NCI-H128 (cell line): ENCODE measurements at regions not wholly inside any gene's neighbourhood (a gene's known extent, or its start where the extent isn't known, plus 50 kb on each side); places are given as distances from the start of the nearest gene placed in this dataset.

Experiments used
- DNase-seq: peaks from one replicate; lab custom pipeline; 2025; ENCODE audit not compliant: unreplicated experiment; lab: John Stamatoyannopoulos, UW

- DNase-seq = no peak
Observed at GRCh38 chr10:10362800-10363199, 654.9 kb upstream of the CELF2 start.

- no peak for DNase-seq
Observed at GRCh38 chr10:10363217-10363616, 654.5 kb upstream of the CELF2 start.

GRCh38 chr10:10364902-10365301 lies 652.8 kb upstream of the CELF2 start:
- no peak for DNase-seq

GRCh38 chr10:10365676-10366075 lies 652.0 kb upstream of the CELF2 start:
- DNase-seq = no peak

- DNase-seq = no peak
Observed at GRCh38 chr10:10366836-10367235, 650.8 kb upstream of the CELF2 start.

- no peak for DNase-seq
Observed at GRCh38 chr10:10367264-10367663, 650.4 kb upstream of the CELF2 start.

- DNase-seq = no peak
Observed at GRCh38 chr10:10368951-10369576, 648.6 kb upstream of the CELF2 start.

- no peak for DNase-seq
Observed at GRCh38 chr10:10385831-10386230, 631.8 kb upstream of the CELF2 start.

- no peak for DNase-seq
Observed at GRCh38 chr10:10389182-10389581, 628.5 kb upstream of the CELF2 start.

GRCh38 chr10:10392511-10392910 lies 625.2 kb upstream of the CELF2 start:
- no peak for DNase-seq

GRCh38 chr10:10394933-10395658 lies 622.6 kb upstream of the CELF2 start:
- DNase-seq = no peak

- no peak for DNase-seq
Observed at GRCh38 chr10:10396601-10397000, 621.1 kb upstream of the CELF2 start.

GRCh38 chr10:10397906-10398305 lies 619.8 kb upstream of the CELF2 start:
- no peak for DNase-seq

GRCh38 chr10:10403762-10404161 lies 613.9 kb upstream of the CELF2 start:
- DNase-seq = no peak

- DNase-seq = no peak
Observed at GRCh38 chr10:10417671-10418070, 600.0 kb upstream of the CELF2 start.

- no peak for DNase-seq
Observed at GRCh38 chr10:10418387-10418786, 599.3 kb upstream of the CELF2 start.

GRCh38 chr10:10421071-10421470 lies 596.6 kb upstream of the CELF2 start:
- DNase-seq = no peak

GRCh38 chr10:10431422-10432066 lies 586.1 kb upstream of the CELF2 start:
- no peak for DNase-seq

- no peak for DNase-seq
Observed at GRCh38 chr10:10432296-10433035, 585.2 kb upstream of the CELF2 start.

GRCh38 chr10:10434312-10434711 lies 583.4 kb upstream of the CELF2 start:
- no peak for DNase-seq

GRCh38 chr10:10437886-10438285 lies 579.8 kb upstream of the CELF2 start:
- no peak for DNase-seq
